ENCODE measurements at regions not wholly inside any gene's neighbourhood (a gene's known extent, or its start where the extent isn't known, plus 50 kb on each side); places are given as distances from the start of the nearest gene placed in this dataset.

GRCh38 chr20:17885076-17885475 lies 83.5 kb downstream of the SNX5 start:
- Mint-ChIP-seq H3K27me3 (ENCODE audit: low read depth) (no peaks in the 10 kb centered on the region), H3K27ac (ENCODE audit: unreplicated experiment) (peak overlapping the region; percentile 25), H3K4me1 (peaks cover 63% of the 10 kb centered on the region), H3K4me3 (peak overlapping the region; percentile 30), H3K36me3 (ENCODE audit: low read depth) (peaks cover 1% of the 10 kb centered on the region), H3K9me3 (peaks cover under 1% of the 10 kb centered on the region)
- no peak for DNase-seq (ENCODE audit: low read depth, low spot score)
- TF ChIP-seq CTCF (conservative IDR thresholded peaks at IDR 0.05), result no peak

GRCh38 chr20:17884307-17885003 lies 84.1 kb downstream of the SNX5 start:
- H3K36me3 Mint-ChIP-seq (ENCODE audit: low read depth), result no peaks in the 10 kb centered on the region
- H3K27ac Mint-ChIP-seq (ENCODE audit: unreplicated experiment), result peak overlapping the region; percentile 59
- H3K4me1 Mint-ChIP-seq, result peaks cover 63% of the 10 kb centered on the region
- peak overlapping the region; percentile 30 for H3K4me3 Mint-ChIP-seq
- no peaks in the 10 kb centered on the region for H3K27me3 Mint-ChIP-seq (ENCODE audit: low read depth)
- no peaks in the 10 kb centered on the region for H3K9me3 Mint-ChIP-seq
- DNase-seq (ENCODE audit: low read depth, low spot score), result no peak
- no peak for TF ChIP-seq CTCF (conservative IDR thresholded peaks at IDR 0.05)

- no peaks in the 10 kb centered on the region for H3K27me3 Mint-ChIP-seq (ENCODE audit: low read depth)
- H3K4me1 Mint-ChIP-seq, result peaks cover 63% of the 10 kb centered on the region
- no peaks in the 10 kb centered on the region for H3K9me3 Mint-ChIP-seq
- no peak overlapping the region for H3K27ac Mint-ChIP-seq (ENCODE audit: unreplicated experiment)
- H3K36me3 Mint-ChIP-seq (ENCODE audit: low read depth), result no peaks in the 10 kb centered on the region
- TF ChIP-seq CTCF (conservative IDR thresholded peaks at IDR 0.05), result no peak
- DNase-seq (ENCODE audit: low read depth, low spot score), result no peak
- H3K4me3 Mint-ChIP-seq, result no peak overlapping the region
Measured at GRCh38 chr20:17883592-17884306, 84.8 kb downstream of the SNX5 start.

DNA sequence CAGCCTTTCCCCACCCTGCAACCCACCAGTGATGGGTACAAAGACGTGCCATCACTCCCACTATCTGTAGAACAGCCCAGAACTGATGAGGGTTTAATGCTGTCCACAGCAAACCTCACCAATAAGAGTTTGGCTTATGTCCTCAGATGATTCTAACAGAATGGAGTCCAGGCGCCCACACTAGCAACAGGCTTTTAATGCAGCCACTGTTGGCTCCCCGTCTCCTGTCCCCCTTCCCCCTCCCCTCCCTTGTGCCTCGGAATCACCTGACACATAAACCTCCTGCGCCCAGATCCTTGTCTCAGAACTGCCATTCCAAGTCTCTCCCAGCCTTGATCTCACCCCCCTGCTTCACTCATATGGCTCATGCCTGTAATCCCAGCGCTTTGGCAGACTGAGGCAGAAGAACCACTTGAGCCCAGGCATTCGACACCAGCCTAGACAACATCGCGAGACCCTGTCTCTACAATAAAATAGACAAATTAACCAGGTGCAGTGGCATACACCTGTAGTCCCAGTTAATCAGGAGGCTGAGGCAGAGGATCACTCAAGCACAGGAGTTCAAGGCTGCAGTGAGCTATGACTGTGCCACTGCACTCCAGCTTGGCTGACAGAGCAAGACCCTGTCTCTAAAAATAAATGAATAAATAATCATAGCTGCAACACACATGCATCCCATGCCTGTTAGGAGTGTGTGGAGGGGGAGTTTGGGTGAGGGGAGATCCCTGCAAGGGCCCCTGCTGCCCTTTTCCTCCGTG lies 85.6 kb downstream of the SNX5 start:
- Mint-ChIP-seq H3K36me3 (ENCODE audit: low read depth) (no peaks in the 10 kb centered on the region), H3K27ac (ENCODE audit: unreplicated experiment) (peak overlapping the region; percentile 93), H3K4me1 (peaks cover 58% of the 10 kb centered on the region), H3K4me3 (peak overlapping the region; percentile 44), H3K27me3 (ENCODE audit: low read depth) (peaks cover 2% of the 10 kb centered on the region), H3K9me3 (no peaks in the 10 kb centered on the region)
- no peak for TF ChIP-seq CTCF (conservative IDR thresholded peaks at IDR 0.05)
- no peak for DNase-seq (ENCODE audit: low read depth, low spot score)

GRCh38 chr20:17882065-17882833 lies 86.3 kb downstream of the SNX5 start:
- peaks cover 3% of the 10 kb centered on the region for H3K27me3 Mint-ChIP-seq (ENCODE audit: low read depth)
- H3K36me3 Mint-ChIP-seq (ENCODE audit: low read depth), result no peaks in the 10 kb centered on the region
- DNase-seq (ENCODE audit: low read depth, low spot score), result peak; percentile 45
- TF ChIP-seq CTCF (conservative IDR thresholded peaks at IDR 0.05), result no peak
- peak overlapping the region; percentile 44 for H3K4me3 Mint-ChIP-seq
- peaks cover 51% of the 10 kb centered on the region for H3K4me1 Mint-ChIP-seq
- peak overlapping the region; percentile 93 for H3K27ac Mint-ChIP-seq (ENCODE audit: unreplicated experiment)
- no peaks in the 10 kb centered on the region for H3K9me3 Mint-ChIP-seq

Measured in neural crest cell (in vitro differentiated cells).